Left colon (tissue), 2 donors: ENCODE measurements at regions not wholly inside any gene's neighbourhood (a gene's known extent, or its start where the extent isn't known, plus 50 kb on each side); places are given as distances from the start of the nearest gene placed in this dataset.

Experiments
- ATAC-seq: fragments of 200-7000 bp; cut with Tn5 transposase; one replicate; pipeline ENCODE4 v1.9.1; 2020; ENCODE audit warnings: mild to moderate bottlenecking, moderate library complexity
- DNase-seq, 2 donors: peaks; one replicate each; pipeline ENCODE4 v3.0.0-alpha.2; 2020
- intact Hi-C, 2 donors: fragments of 100-400 bp; cut with DNase I in 1 of 2; cut with micrococcal nuclease in 1 of 2; formaldehyde crosslinking; loops; one replicate each; pipeline versions ENCODE4 v1.11.2 to v1.14.0; 2022; cut with DNase I, micrococcal nuclease
- donor health status: DM: no; HTN: no; CAD: no.
- donor health status: DM: yes; HTN: yes; CAD: no.

GRCh38 chr5:52734557-52734956 is 53.2 kb upstream of the ITGA1 start:
- no peak for ATAC-seq
- intact Hi-C loops, result no loop called here
- no peak for DNase-seq

GRCh38 chr5:52735139-52735538 is 52.6 kb upstream of the ITGA1 start:
- no peak for DNase-seq
- intact Hi-C loops, result no loop called here
- ATAC-seq, result no peak
